ENCODE measurements at regions not wholly inside any gene's neighbourhood (a gene's known extent, or its start where the extent isn't known, plus 50 kb on each side); places are given as distances from the start of the nearest gene placed in this dataset.

DNA sequence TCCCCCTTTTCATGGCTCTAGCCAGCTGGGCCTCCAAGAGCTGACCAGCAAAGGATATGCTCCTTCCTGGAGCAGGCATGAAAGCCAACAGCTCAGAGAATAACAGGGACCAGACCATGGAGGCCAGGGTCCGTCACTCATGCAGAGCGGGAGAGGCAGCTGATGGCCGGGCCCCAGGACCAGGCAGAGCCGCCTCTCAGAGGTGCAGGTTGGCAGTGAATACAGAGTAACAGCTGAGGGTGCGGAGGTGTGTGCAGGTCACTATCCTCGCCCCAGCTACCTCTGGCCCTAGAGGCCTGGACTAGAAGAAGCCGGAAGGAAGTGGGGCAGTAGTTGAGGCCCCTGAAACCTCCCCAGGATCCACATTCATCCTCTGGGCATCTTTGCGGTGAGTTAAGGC lies 1377.3 kb downstream of the TBC1D22A start:
- peaks cover 0 to 8% (median 0%) of the 10 kb centered on the region in 4 donors for H3K27me3 ChIP-seq
- 72 to 100% methylated on average over 3 to 4 of the region's 8 CpGs for WGBS, 2 donors
- TF ChIP-seq POLR2A (IDR thresholded peaks at IDR 0.05) = no peak
- TF ChIP-seq CTCF (IDR thresholded peaks at IDR 0.05) = no peak
- H3K4me1 ChIP-seq = no peaks in the 10 kb centered on the region
- no peaks in the 10 kb centered on the region for H3K9me3 ChIP-seq
- H3K4me3 ChIP-seq = no peak overlapping the region
- no peak for DNase-seq
- intact Hi-C loops (cut with DNase I) = no loop called here
- H3K36me3 ChIP-seq = no peaks in the 10 kb centered on the region
- H3K27ac ChIP-seq = no peak overlapping the region

DNA sequence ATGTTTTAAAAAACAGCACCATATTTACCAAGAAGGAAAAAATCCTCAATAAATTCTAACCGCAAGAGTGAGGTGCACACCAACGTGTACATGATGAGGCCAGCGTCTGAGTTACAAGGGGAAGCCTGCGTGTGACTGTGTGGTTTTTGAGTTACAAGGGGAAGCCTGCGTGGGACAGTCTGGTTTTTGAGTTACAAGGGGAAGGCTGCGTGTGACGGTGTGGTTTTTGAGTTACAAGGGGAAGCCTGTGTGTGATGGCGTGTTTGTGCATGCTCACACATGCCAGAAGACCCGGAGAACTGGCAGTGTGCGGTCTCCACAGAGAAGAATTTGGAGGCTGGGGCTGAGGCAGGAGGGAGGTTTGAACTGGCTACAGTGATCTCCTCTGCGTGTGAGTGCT lies 1376.4 kb downstream of the TBC1D22A start:
- H3K27ac ChIP-seq = no peak overlapping the region
- WGBS, 2 donors = 47 to 61% methylated on average over 8 to 11 of the region's 11 CpGs
- H3K36me3 ChIP-seq = no peaks in the 10 kb centered on the region
- H3K4me1 ChIP-seq = no peaks in the 10 kb centered on the region
- intact Hi-C loops (cut with DNase I) = no loop called here
- peaks cover 0 to 9% (median 0%) of the 10 kb centered on the region in 4 donors for H3K27me3 ChIP-seq
- no peaks in the 10 kb centered on the region for H3K9me3 ChIP-seq
- no peak for DNase-seq
- no peak overlapping the region for H3K4me3 ChIP-seq
- TF ChIP-seq POLR2A (IDR thresholded peaks at IDR 0.05) = no peak
- TF ChIP-seq CTCF (IDR thresholded peaks at IDR 0.05) = no peak

- intact Hi-C loops (cut with DNase I) = no loop called here
- Histone ChIP-seq H3K36me3 (no peaks in the 10 kb centered on the region), H3K4me1 (no peaks in the 10 kb centered on the region), H3K9me3 (no peaks in the 10 kb centered on the region), H3K4me3 (no peak overlapping the region), H3K27ac (no peak overlapping the region), H3K27me3 (peaks cover 0 to 11% (median 0%) of the 10 kb centered on the region in 4 donors)
- no peak for DNase-seq
- WGBS, 2 donors = 40 to 44% methylated on average over 3 of the region's 3 CpGs
- TF ChIP-seq CTCF (IDR thresholded peaks at IDR 0.05) (no peak), POLR2A (IDR thresholded peaks at IDR 0.05) (no peak)
Observed at GRCh38 chr22:48138427-48138826, 1376.0 kb downstream of the TBC1D22A start.

DNA sequence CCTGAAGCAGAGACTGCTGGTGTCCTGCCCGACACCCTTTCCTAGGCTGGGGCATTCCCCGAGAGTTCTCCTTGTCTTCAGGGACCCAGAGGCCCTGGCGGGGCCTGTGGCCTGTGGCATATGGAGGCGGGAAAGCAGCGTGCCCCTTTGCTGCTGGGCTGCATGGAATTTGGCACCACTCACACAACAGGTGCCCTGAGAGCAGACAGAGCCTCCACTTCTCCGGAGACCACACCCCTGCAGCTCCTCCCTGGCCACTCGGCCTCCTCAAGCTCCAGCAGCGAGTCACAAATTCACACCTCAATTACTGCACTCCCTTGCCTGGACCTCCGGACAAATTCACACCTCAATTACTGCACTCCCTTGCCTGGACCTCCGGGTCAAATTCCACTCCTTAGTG lies 1375.2 kb downstream of the TBC1D22A start:
- DNase-seq = no peak
- Histone ChIP-seq H3K9me3 (no peaks in the 10 kb centered on the region), H3K27me3 (peaks cover 0 to 11% (median 0%) of the 10 kb centered on the region in 4 donors), H3K4me3 (no peak overlapping the region), H3K36me3 (no peaks in the 10 kb centered on the region), H3K4me1 (no peaks in the 10 kb centered on the region), H3K27ac (no peak overlapping the region)
- TF ChIP-seq POLR2A (IDR thresholded peaks at IDR 0.05) (no peak), CTCF (IDR thresholded peaks at IDR 0.05) (no peak)
- intact Hi-C loops (cut with DNase I) = no loop called here
- 44 to 63% methylated on average over 8 to 10 of the region's 10 CpGs for WGBS, 2 donors

DNA sequence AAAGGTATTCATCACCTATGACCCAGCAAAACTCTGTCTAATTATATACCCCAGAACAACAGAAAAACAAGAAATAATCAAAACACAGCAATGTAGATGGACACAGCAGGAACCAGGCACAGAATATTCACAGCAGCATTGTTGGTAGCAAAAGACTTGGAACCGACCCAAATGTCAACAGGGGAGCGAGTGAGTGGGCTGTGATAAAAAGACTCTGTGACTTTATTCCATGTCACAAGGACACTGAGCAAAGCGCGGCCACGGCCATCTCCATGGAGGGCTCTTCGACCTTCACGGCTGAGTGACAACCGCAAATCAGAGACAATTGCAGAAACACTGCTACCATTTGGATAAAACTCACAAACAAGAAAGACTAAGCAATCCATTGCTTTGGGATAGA lies 1373.1 kb downstream of the TBC1D22A start:
- WGBS, 2 donors = 80 to 81% methylated on average over 8 of the region's 8 CpGs
- intact Hi-C loops (cut with DNase I) = no loop called here

More for the DNA sequence above, 1373.1 kb downstream of the TBC1D22A start:
- no peak for DNase-seq
- peaks cover 0 to 11% (median 0%) of the 10 kb centered on the region in 4 donors for H3K27me3 ChIP-seq
- no peaks in the 10 kb centered on the region for H3K36me3 ChIP-seq
- no peak overlapping the region for H3K27ac ChIP-seq
- no peaks in the 10 kb centered on the region for H3K4me1 ChIP-seq
- TF ChIP-seq CTCF (IDR thresholded peaks at IDR 0.05) (no peak), POLR2A (IDR thresholded peaks at IDR 0.05) (no peak)
- H3K4me3 ChIP-seq = no peak overlapping the region
- H3K9me3 ChIP-seq = no peaks in the 10 kb centered on the region

Data from esophagus squamous epithelium (tissue), 5 donors.